ENCODE measurements at regions not wholly inside any gene's neighbourhood (a gene's known extent, or its start where the extent isn't known, plus 50 kb on each side); places are given as distances from the start of the nearest gene placed in this dataset.

DNA sequence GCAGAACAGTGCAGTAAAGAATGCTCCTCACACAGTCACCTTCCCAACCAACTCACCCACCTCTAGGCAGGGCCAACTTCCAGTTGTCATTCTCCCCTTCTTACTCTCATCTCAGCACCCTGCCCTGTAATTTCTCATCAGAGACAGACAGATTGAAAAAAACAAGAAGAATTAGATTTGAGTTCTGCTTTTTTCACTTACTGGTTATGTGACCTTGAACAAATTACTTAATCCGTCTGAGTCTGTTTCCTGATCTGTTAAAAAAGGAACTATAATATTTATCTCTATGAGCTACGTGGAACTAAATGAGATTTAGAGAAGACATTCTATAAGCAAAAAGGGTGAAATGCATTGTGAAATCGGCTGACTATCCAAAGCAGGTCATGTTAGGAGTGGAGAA is 330.3 kb downstream of the ZNF326 start:
- Mint-ChIP-seq H3K27me3 (peaks cover 10 to 17% of the 10 kb centered on the region in 2 donors), H3K36me3 (no peaks in the 10 kb centered on the region), H3K4me1 (no peaks in the 10 kb centered on the region), H3K27ac (no peak overlapping the region), H3K9me3 (no peaks in the 10 kb centered on the region), H3K4me3 (no peak overlapping the region)
- no peak for ATAC-seq (replicated peaks in 1 of 4)
- Histone ChIP-seq H3K4me3 (ENCODE audit: control insufficient read depth in 1 of 2, extremely low read depth in 1 of 2, low read length in 1 of 2) (no peak overlapping the region), H3K27me3 (replicated peaks in 1 of 2; ENCODE audit: control insufficient read depth in 2 of 2, extremely low read depth in 1 of 2, insufficient read depth in 2 of 2, low read length in 1 of 2) (peaks cover 0 to 9% of the 10 kb centered on the region in 2 experiments), H3K9me3 (no peaks in the 10 kb centered on the region), H3K27ac (ENCODE audit: low read length) (no peak overlapping the region), H3K4me1 (ENCODE audit: control insufficient read depth in 1 of 2, extremely low read depth in 1 of 2, insufficient read depth in 2 of 2, low read length in 2 of 2) (no peaks in the 10 kb centered on the region), H3K36me3 (ENCODE audit: control insufficient read depth in 2 of 2, extremely low read depth in 1 of 2, insufficient read depth in 1 of 2, low read length in 1 of 2) (no peaks in the 10 kb centered on the region)
- CTCF ChIA-PET = no interaction called here
- no peak for DNase-seq
- 33% methylated on average over 1 of the region's 3 CpGs for WGBS (ENCODE audit: insufficient coverage)
- POLR2A ChIA-PET = no interaction called here

DNA sequence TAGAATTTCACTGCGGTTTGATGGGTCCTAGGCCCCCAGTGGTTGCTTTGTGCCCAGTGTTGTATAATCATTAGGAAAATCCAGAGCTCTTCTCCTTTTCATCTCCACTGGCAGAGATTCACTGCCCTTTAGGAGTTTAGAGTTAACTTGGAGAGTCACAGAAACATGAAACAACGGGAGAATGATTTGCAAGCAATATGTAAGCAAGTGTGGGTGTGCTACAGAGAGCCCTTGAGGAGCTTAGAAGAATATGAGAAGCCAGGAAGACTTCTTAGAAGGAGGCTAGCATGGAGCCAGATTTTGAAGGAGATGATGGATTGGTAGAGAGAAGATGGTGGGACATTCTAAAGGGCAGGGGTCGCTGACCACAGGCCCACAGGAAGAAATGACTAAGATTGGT is 327.3 kb downstream of the ZNF326 start:
- no peak for DNase-seq
- 50% methylated on average over 1 of the region's 3 CpGs for WGBS (ENCODE audit: insufficient coverage)
- Mint-ChIP-seq H3K27me3 (peaks cover 8 to 9% of the 10 kb centered on the region in 2 donors), H3K36me3 (no peaks in the 10 kb centered on the region), H3K27ac (no peak overlapping the region), H3K4me1 (no peaks in the 10 kb centered on the region), H3K9me3 (no peaks in the 10 kb centered on the region), H3K4me3 (no peak overlapping the region)
- Histone ChIP-seq H3K9me3 (no peaks in the 10 kb centered on the region), H3K27me3 (replicated peaks in 1 of 2; ENCODE audit: control insufficient read depth in 2 of 2, extremely low read depth in 1 of 2, insufficient read depth in 2 of 2, low read length in 1 of 2) (peaks cover 0 to 2% of the 10 kb centered on the region in 2 experiments), H3K36me3 (ENCODE audit: control insufficient read depth in 2 of 2, extremely low read depth in 1 of 2, insufficient read depth in 1 of 2, low read length in 1 of 2) (no peaks in the 10 kb centered on the region), H3K4me1 (ENCODE audit: control insufficient read depth in 1 of 2, extremely low read depth in 1 of 2, insufficient read depth in 2 of 2, low read length in 2 of 2) (no peaks in the 10 kb centered on the region), H3K4me3 (ENCODE audit: control insufficient read depth in 1 of 2, extremely low read depth in 1 of 2, low read length in 1 of 2) (no peak overlapping the region), H3K27ac (ENCODE audit: low read length) (no peak overlapping the region)
- CTCF ChIA-PET = no interaction called here
- no peak for ATAC-seq (replicated peaks in 1 of 4)
- POLR2A ChIA-PET = no interaction called here

DNA sequence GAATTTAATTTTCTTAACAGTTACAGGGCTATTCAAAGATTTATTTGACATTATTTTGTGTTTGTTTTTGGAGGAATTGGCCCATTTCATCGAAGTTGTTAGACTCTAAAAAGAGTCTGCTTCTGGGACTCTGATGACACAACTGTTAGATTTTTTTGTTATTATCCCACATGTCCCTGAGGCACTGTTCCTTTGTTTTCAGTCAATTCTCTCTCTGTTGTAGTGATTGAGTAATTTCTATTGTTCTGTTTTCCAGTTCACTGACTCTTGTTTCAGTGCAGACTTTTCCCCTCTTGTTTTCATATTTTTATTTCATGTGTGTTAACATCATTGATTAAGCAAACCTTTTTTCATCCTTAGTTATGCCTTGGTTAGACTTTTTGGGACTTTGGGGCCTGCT is 325.0 kb downstream of the ZNF326 start:
- no CpG with 5 or more reads among the region's 1 CpG for WGBS (ENCODE audit: insufficient coverage)
- Mint-ChIP-seq H3K4me1 (no peaks in the 10 kb centered on the region), H3K36me3 (no peaks in the 10 kb centered on the region), H3K27me3 (peaks cover 8 to 9% of the 10 kb centered on the region in 2 donors), H3K9me3 (no peaks in the 10 kb centered on the region), H3K4me3 (no peak overlapping the region), H3K27ac (no peak overlapping the region)
- DNase-seq = no peak
- H3K4me1 ChIP-seq (ENCODE audit: control insufficient read depth in 1 of 2, extremely low read depth in 1 of 2, insufficient read depth in 2 of 2, low read length in 2 of 2) = no peaks in the 10 kb centered on the region
- no peaks in the 10 kb centered on the region for H3K27me3 ChIP-seq (replicated peaks in 1 of 2; ENCODE audit: control insufficient read depth in 2 of 2, extremely low read depth in 1 of 2, insufficient read depth in 2 of 2, low read length in 1 of 2)
- CTCF ChIA-PET = no interaction called here
- H3K4me3 ChIP-seq (ENCODE audit: control insufficient read depth in 1 of 2, extremely low read depth in 1 of 2, low read length in 1 of 2) = no peak overlapping the region
- no peaks in the 10 kb centered on the region for H3K36me3 ChIP-seq (ENCODE audit: control insufficient read depth in 2 of 2, extremely low read depth in 1 of 2, insufficient read depth in 1 of 2, low read length in 1 of 2)
- no peak for ATAC-seq (replicated peaks in 1 of 4)
- H3K27ac ChIP-seq (ENCODE audit: low read length) = no peak overlapping the region
- H3K9me3 ChIP-seq = no peaks in the 10 kb centered on the region
- POLR2A ChIA-PET = no interaction called here

DNA sequence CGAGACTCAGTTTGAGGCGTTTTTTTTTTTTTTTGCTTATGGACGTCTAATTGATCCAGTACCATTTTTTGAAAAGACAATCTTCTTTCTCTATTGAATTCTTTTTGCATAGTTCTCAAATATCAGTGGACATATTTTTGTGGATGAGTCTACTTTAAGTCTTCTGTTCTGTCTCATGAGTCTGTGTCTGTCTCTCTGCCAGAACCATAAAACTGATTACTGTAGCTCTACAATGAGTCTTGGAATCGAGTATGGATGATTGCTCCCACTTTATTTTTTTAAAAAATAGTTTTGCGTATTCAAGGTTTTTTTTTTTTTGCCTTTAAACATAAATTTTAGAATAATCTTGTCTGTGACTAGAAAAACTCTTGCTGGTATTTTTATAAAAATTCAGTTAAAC is 323.5 kb downstream of the ZNF326 start:
- Mint-ChIP-seq H3K27ac (no peak overlapping the region), H3K4me3 (no peak overlapping the region), H3K4me1 (no peaks in the 10 kb centered on the region), H3K27me3 (peaks cover 4 to 7% of the 10 kb centered on the region in 2 donors), H3K9me3 (no peaks in the 10 kb centered on the region), H3K36me3 (no peaks in the 10 kb centered on the region)
- Histone ChIP-seq H3K4me1 (ENCODE audit: control insufficient read depth in 1 of 2, extremely low read depth in 1 of 2, insufficient read depth in 2 of 2, low read length in 2 of 2) (no peaks in the 10 kb centered on the region), H3K36me3 (ENCODE audit: control insufficient read depth in 2 of 2, extremely low read depth in 1 of 2, insufficient read depth in 1 of 2, low read length in 1 of 2) (no peaks in the 10 kb centered on the region), H3K27ac (ENCODE audit: low read length) (no peak overlapping the region), H3K4me3 (ENCODE audit: control insufficient read depth in 1 of 2, extremely low read depth in 1 of 2, low read length in 1 of 2) (no peak overlapping the region), H3K27me3 (replicated peaks in 1 of 2; ENCODE audit: control insufficient read depth in 2 of 2, extremely low read depth in 1 of 2, insufficient read depth in 2 of 2, low read length in 1 of 2) (no peaks in the 10 kb centered on the region), H3K9me3 (no peaks in the 10 kb centered on the region)
- ChIA-PET CTCF (no interaction called here), POLR2A (no interaction called here)
- ATAC-seq (replicated peaks in 1 of 4) (no peak), DNase-seq (no peak)
- no CpG with 5 or more reads among the region's 5 CpGs for WGBS (ENCODE audit: insufficient coverage)

DNA sequence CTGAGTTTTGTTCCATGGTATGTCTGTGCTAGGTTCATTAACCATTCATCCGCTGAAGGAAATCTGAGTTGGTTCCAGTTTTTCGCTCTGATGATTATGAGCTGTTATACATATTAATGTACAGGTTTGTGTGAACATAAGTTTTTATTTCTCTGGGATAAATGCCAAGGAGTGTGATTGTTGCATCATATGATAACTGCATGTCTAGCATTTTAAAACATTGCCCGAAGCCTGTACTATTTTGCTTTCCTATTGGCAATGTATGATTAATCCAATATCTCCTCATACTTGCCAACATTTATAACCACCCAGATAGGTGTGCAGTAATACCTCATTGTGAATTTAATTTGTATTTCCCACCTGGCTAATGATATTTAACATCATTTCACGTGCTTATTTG is 322.7 kb downstream of the ZNF326 start:
- whole genome bisulfite sequencing (ENCODE audit: insufficient coverage) = 100% methylated on average over 1 of the region's 4 CpGs
- no peak for DNase-seq
- Histone ChIP-seq H3K4me3 (ENCODE audit: control insufficient read depth in 1 of 2, extremely low read depth in 1 of 2, low read length in 1 of 2) (no peak overlapping the region), H3K27ac (ENCODE audit: low read length) (no peak overlapping the region), H3K27me3 (replicated peaks in 1 of 2; ENCODE audit: control insufficient read depth in 2 of 2, extremely low read depth in 1 of 2, insufficient read depth in 2 of 2, low read length in 1 of 2) (no peaks in the 10 kb centered on the region), H3K4me1 (ENCODE audit: control insufficient read depth in 1 of 2, extremely low read depth in 1 of 2, insufficient read depth in 2 of 2, low read length in 2 of 2) (no peaks in the 10 kb centered on the region), H3K36me3 (ENCODE audit: control insufficient read depth in 2 of 2, extremely low read depth in 1 of 2, insufficient read depth in 1 of 2, low read length in 1 of 2) (no peaks in the 10 kb centered on the region), H3K9me3 (no peaks in the 10 kb centered on the region)
- Mint-ChIP-seq H3K27ac (no peak overlapping the region), H3K4me3 (no peak overlapping the region), H3K4me1 (no peaks in the 10 kb centered on the region), H3K36me3 (no peaks in the 10 kb centered on the region), H3K9me3 (no peaks in the 10 kb centered on the region), H3K27me3 (peaks cover 0 to 5% of the 10 kb centered on the region in 2 donors)
- ATAC-seq (replicated peaks in 1 of 4) = no peak
- ChIA-PET CTCF (no interaction called here), POLR2A (no interaction called here)

DNA sequence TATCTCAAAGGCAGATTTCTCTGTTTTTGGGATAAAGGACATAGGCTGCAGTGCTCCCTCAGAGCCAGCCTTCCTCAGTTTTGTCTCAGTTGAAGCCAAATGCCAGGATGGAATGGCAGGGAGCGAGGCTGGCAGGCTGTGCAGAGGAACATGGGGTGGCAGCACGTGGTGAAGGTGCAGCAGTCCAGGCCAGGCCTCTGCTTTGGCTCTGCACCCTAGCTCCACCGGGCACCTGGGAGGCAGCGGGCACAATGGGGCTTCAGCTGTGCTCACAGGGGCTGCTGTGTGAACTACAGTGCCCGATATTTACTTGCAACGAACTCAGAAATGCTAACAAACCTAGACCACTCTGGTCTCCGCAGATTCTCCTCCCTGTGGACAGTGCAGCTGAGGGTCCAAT is 319.6 kb downstream of the ZNF326 start:
- H3K36me3 ChIP-seq (ENCODE audit: control insufficient read depth in 2 of 2, extremely low read depth in 1 of 2, insufficient read depth in 1 of 2, low read length in 1 of 2) = no peaks in the 10 kb centered on the region
- H3K27me3 ChIP-seq (replicated peaks in 1 of 2; ENCODE audit: control insufficient read depth in 2 of 2, extremely low read depth in 1 of 2, insufficient read depth in 2 of 2, low read length in 1 of 2) = no peaks in the 10 kb centered on the region
- POLR2A ChIA-PET = no interaction called here
- Mint-ChIP-seq H3K4me1 (no peaks in the 10 kb centered on the region), H3K27me3 (no peaks in the 10 kb centered on the region), H3K36me3 (no peaks in the 10 kb centered on the region), H3K4me3 (no peak overlapping the region), H3K9me3 (no peaks in the 10 kb centered on the region), H3K27ac (no peak overlapping the region)
- DNase-seq (no peak), ATAC-seq (replicated peaks in 1 of 4) (no peak)
- H3K4me3 ChIP-seq (ENCODE audit: control insufficient read depth in 1 of 2, extremely low read depth in 1 of 2, low read length in 1 of 2) = no peak overlapping the region
- H3K4me1 ChIP-seq (ENCODE audit: control insufficient read depth in 1 of 2, extremely low read depth in 1 of 2, insufficient read depth in 2 of 2, low read length in 2 of 2) = no peaks in the 10 kb centered on the region
- 72% methylated on average over 5 of the region's 7 CpGs for WGBS (ENCODE audit: insufficient coverage)
- H3K27ac ChIP-seq (ENCODE audit: low read length) = no peak overlapping the region
- H3K9me3 ChIP-seq = no peaks in the 10 kb centered on the region
- CTCF ChIA-PET = no interaction called here

DNA sequence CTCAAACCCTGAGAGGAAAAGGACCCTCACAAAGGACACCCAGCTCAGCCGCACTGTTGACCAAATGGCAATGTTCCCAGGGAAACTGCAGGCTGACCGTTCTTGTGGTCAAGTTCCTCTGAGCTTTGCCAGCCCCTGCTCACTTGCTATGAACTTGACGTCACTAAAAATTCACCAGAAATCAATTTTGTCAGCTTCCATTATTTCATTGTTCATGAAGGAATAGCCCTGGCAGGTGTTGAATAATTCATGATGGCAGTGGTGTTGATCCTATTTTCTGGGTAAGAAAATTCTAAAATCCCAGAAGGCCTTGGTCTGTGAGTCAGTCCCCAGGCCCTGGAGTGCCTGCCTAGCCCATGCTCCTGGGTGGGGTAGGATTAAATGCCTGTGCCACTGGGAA is 318.9 kb downstream of the ZNF326 start:
- ATAC-seq (replicated peaks in 1 of 4) (no peak), DNase-seq (no peak)
- ChIA-PET POLR2A (no interaction called here), CTCF (no interaction called here)
- Mint-ChIP-seq H3K27me3 (no peaks in the 10 kb centered on the region), H3K4me3 (no peak overlapping the region), H3K36me3 (no peaks in the 10 kb centered on the region), H3K9me3 (no peaks in the 10 kb centered on the region), H3K4me1 (no peaks in the 10 kb centered on the region), H3K27ac (no peak overlapping the region)
- H3K9me3 ChIP-seq = no peaks in the 10 kb centered on the region
- no peaks in the 10 kb centered on the region for H3K4me1 ChIP-seq (ENCODE audit: control insufficient read depth in 1 of 2, extremely low read depth in 1 of 2, insufficient read depth in 2 of 2, low read length in 2 of 2)
- no CpG with 5 or more reads among the region's 3 CpGs for WGBS (ENCODE audit: insufficient coverage)
- no peaks in the 10 kb centered on the region for H3K27me3 ChIP-seq (replicated peaks in 1 of 2; ENCODE audit: control insufficient read depth in 2 of 2, extremely low read depth in 1 of 2, insufficient read depth in 2 of 2, low read length in 1 of 2)
- H3K36me3 ChIP-seq (ENCODE audit: control insufficient read depth in 2 of 2, extremely low read depth in 1 of 2, insufficient read depth in 1 of 2, low read length in 1 of 2) = no peaks in the 10 kb centered on the region
- no peak overlapping the region for H3K4me3 ChIP-seq (ENCODE audit: control insufficient read depth in 1 of 2, extremely low read depth in 1 of 2, low read length in 1 of 2)
- H3K27ac ChIP-seq (ENCODE audit: low read length) = no peak overlapping the region

Data from T-cell (primary cell).